Natural killer cell (primary cell): ENCODE measurements at regions not wholly inside any gene's neighbourhood (a gene's known extent, or its start where the extent isn't known, plus 50 kb on each side); places are given as distances from the start of the nearest gene placed in this dataset.

ENCODE experiments used
- ATAC-seq, 3 donors: fragments of 150-1000 bp in 2 of 3; fragments of 200-7000 bp in 1 of 3; cut with Tn5 transposase; 1 replicate in 1 of 3; 2 replicates in 2 of 3; pipeline ENCODE4 v1.10.0; 2021; ENCODE audit warnings: mild to moderate bottlenecking in 2 of 3, moderate library complexity in 2 of 3
- DNase-seq, 2 donors: peaks; one replicate each; pipeline versions ENCODE4 v3.0.0 to v3.0.0-alpha.2; 2013 to 2021; ENCODE audit warnings: mixed read lengths in 1 of 2
- H3K27ac ChIP-seq: one replicate; pipeline ENCODE4 v1.5.1; 2013; ENCODE audit warnings: mild to moderate bottlenecking, low read length
- H3K27me3 ChIP-seq: one replicate; pipeline ENCODE4 v1.6.1; 2013; ENCODE audit warnings: low read length; ENCODE audit not compliant: control insufficient read depth, insufficient read depth
- H3K36me3 ChIP-seq: one replicate; pipeline ENCODE4 v1.6.1; 2013; ENCODE audit warnings: low read length; ENCODE audit not compliant: control insufficient read depth, insufficient read depth
- H3K4me1 ChIP-seq: one replicate; pipeline ENCODE4 v1.6.1; 2013; ENCODE audit warnings: low read length; ENCODE audit not compliant: control insufficient read depth, insufficient read depth
- H3K4me3 ChIP-seq: one replicate; pipeline ENCODE4 v1.5.1; 2013; ENCODE audit warnings: low read length
- H3K9me3 ChIP-seq: one replicate; pipeline ENCODE4 v1.6.1; 2013; ENCODE audit warnings: low read length; ENCODE audit not compliant: control insufficient read depth, insufficient read depth
- H3K27ac Mint-ChIP-seq, 2 donors: one replicate each; pipeline ENCODE4 v1.8.0; 2022; ENCODE audit warnings: mild to moderate bottlenecking in 2 of 2, mixed read lengths in 2 of 2, moderate library complexity in 1 of 2
- H3K27me3 Mint-ChIP-seq, 2 donors: one replicate each; pipeline ENCODE4 v1.8.0; 2022; ENCODE audit warnings: low read depth in 2 of 2, mixed read lengths in 2 of 2
- H3K36me3 Mint-ChIP-seq: one replicate; pipeline ENCODE4 v1.8.0; 2022; ENCODE audit warnings: mixed read lengths
- H3K4me1 Mint-ChIP-seq, 2 donors: one replicate each; pipeline ENCODE4 v1.8.0; 2022; ENCODE audit warnings: mixed read lengths in 2 of 2
- H3K4me3 Mint-ChIP-seq: one replicate; pipeline ENCODE4 v1.8.0; 2022; ENCODE audit warnings: mild to moderate bottlenecking, moderate library complexity, mixed read lengths
- H3K9me3 Mint-ChIP-seq, 2 donors: one replicate each; pipeline ENCODE4 v1.8.0; 2022; ENCODE audit warnings: mixed read lengths in 2 of 2
- WGBS: methylation state at CpG from one replicate; pipeline ENCODE4 v1.1.7; 2013; ENCODE audit warnings: missing lambda C conversion rate; ENCODE audit not compliant: insufficient coverage; 5-methylcytosine and 5-hydroxymethylcytosine counted together
- intact Hi-C: fragments of 100-400 bp; cut with micrococcal nuclease; formaldehyde crosslinking; loops from one replicate; pipeline ENCODE4 v1.14.2; 2022
- TF ChIP-seq, protein P1 (sequence below): fragments of 200-600 bp; IDR thresholded peaks from one replicate; pipeline ENCODE4 v1.8.0; 2022; ENCODE audit warnings: antibody characterized with exemption

DNA sequence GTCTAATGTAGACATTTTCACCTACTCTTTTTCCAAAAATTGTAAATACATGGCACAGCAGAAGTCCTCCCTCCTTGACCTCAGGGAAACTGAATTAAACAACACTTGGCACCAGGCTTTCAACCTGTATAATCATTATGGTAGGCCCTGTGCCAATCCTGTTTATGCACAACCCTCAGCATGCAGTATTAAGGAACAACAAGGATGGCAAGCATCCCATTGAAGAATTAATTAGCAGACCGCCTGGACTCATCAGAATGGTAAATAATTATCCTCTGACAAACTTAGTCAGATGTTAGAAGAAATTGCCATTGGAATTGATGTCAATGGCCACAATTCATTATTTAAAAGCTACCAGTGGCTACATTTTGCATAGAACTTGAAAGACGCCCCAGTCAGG is 66.3 kb upstream of the GALNT5 start:
- intact Hi-C loops = no loop called here

DNA sequence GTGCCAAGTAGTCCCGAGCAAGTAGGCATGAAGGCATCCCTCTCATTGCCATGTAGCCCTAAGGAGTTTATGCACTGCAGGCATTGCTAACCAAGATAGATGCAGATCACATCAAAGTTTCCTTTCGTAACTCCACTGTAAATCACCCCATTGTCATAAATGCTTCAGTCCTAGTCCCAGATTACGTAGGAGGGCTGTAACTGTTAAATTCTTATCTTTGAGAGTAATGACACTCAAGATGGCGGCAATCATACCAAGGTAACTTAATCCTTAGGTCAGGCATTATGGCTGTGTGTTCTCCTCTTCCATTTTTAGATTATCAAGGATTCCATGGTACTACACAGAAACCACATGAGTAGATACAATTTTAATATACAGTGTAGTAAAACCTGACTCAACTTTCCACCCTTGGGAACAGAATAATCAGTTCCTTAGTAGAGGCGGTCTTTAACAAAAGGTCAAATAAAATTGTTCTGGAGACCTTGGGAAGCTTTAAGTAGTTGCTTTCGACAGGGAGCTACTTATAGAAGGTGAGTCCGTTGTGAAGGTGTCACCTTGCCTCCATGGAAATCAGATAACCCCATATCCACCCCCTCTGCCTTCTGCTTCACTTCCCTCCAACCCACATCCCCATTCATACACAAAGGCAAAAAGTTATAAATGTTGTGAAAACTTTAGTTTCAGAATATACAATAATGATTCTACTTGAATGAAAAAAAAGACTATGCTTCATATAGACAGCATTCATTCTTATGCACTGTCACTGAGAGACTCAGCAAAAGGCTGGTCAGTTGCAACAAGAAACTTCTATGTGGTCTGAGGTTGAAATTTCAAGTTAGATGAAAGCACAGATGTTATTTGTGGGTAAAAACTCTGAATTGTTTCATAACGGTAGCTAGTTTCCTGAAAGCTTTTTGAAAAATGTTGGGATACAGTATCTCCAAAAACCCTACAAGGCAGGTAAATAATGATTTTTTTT is 64.8 kb upstream of the GALNT5 start:
- Mint-ChIP-seq H3K36me3 (no peaks in the 10 kb centered on the region), H3K4me1 (no peaks in the 10 kb centered on the region), H3K27ac (no peak overlapping the region), H3K4me3 (no peak overlapping the region), H3K27me3 (no peaks in the 10 kb centered on the region), H3K9me3 (no peaks in the 10 kb centered on the region)
- no peaks in the 10 kb centered on the region for H3K9me3 ChIP-seq
- H3K27ac ChIP-seq = no peak overlapping the region
- whole genome bisulfite sequencing = 91% methylated on average over 5 of the region's 8 CpGs
- H3K27me3 ChIP-seq = no peaks in the 10 kb centered on the region
- DNase-seq = no peak
- H3K36me3 ChIP-seq = no peaks in the 10 kb centered on the region
- H3K4me1 ChIP-seq = no peaks in the 10 kb centered on the region
- no peak overlapping the region for H3K4me3 ChIP-seq
- TF ChIP-seq, protein P1, sequence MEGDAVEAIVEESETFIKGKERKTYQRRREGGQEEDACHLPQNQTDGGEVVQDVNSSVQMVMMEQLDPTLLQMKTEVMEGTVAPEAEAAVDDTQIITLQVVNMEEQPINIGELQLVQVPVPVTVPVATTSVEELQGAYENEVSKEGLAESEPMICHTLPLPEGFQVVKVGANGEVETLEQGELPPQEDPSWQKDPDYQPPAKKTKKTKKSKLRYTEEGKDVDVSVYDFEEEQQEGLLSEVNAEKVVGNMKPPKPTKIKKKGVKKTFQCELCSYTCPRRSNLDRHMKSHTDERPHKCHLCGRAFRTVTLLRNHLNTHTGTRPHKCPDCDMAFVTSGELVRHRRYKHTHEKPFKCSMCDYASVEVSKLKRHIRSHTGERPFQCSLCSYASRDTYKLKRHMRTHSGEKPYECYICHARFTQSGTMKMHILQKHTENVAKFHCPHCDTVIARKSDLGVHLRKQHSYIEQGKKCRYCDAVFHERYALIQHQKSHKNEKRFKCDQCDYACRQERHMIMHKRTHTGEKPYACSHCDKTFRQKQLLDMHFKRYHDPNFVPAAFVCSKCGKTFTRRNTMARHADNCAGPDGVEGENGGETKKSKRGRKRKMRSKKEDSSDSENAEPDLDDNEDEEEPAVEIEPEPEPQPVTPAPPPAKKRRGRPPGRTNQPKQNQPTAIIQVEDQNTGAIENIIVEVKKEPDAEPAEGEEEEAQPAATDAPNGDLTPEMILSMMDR = no peak
- no peak for ATAC-seq
- intact Hi-C loops = no loop called here

More for the DNA sequence above, 66.3 kb upstream of the GALNT5 start:
- ATAC-seq (no peak), DNase-seq (no peak)
- H3K27ac Mint-ChIP-seq = no peak overlapping the region
- no peaks in the 10 kb centered on the region for H3K9me3 Mint-ChIP-seq
- H3K4me1 ChIP-seq = no peaks in the 10 kb centered on the region
- no peaks in the 10 kb centered on the region for H3K4me1 Mint-ChIP-seq
- H3K4me3 Mint-ChIP-seq = no peak overlapping the region
- WGBS = 95% methylated on average over 2 of the region's 2 CpGs
- no peaks in the 10 kb centered on the region for H3K27me3 ChIP-seq
- H3K36me3 ChIP-seq = no peaks in the 10 kb centered on the region
- no peaks in the 10 kb centered on the region for H3K9me3 ChIP-seq
- peaks cover 0 to 3% of the 10 kb centered on the region in 2 donors for H3K27me3 Mint-ChIP-seq
- no peak overlapping the region for H3K27ac ChIP-seq
- TF ChIP-seq, protein P1 = no peak
- H3K36me3 Mint-ChIP-seq = no peaks in the 10 kb centered on the region
- H3K4me3 ChIP-seq = no peak overlapping the region

DNA sequence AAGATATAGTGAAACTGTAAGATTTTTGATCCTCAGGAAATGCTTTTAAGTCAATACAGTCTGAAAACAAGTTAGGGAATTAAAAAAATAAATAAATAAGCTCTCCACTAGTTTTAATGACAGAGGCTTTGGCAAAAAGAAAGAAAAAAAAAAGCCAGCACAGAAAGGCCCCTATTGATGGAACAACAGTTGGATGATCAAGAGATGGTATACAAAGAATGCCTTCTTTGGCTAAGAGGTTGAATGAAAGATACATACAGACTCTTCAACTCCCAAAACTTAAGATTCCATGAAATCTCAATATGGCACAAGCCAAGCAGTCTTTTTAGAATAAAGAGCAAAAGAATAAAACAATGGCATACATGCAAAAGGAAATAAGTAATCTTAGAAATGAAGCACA is 64.0 kb upstream of the GALNT5 start:
- Histone ChIP-seq H3K4me3 (no peak overlapping the region), H3K27me3 (no peaks in the 10 kb centered on the region), H3K36me3 (no peaks in the 10 kb centered on the region), H3K9me3 (no peaks in the 10 kb centered on the region), H3K27ac (no peak overlapping the region), H3K4me1 (no peaks in the 10 kb centered on the region)
- Mint-ChIP-seq H3K4me1 (no peaks in the 10 kb centered on the region), H3K4me3 (no peak overlapping the region), H3K27me3 (no peaks in the 10 kb centered on the region), H3K27ac (no peak overlapping the region), H3K36me3 (no peaks in the 10 kb centered on the region), H3K9me3 (no peaks in the 10 kb centered on the region)
- no peak for ATAC-seq
- TF ChIP-seq, protein P1 = no peak
- DNase-seq = no peak
- intact Hi-C loops = no loop called here
